NB4 (cell line): ENCODE measurements at regions not wholly inside any gene's neighbourhood (a gene's known extent, or its start where the extent isn't known, plus 50 kb on each side); places are given as distances from the start of the nearest gene placed in this dataset.
"Not testable (repeated sequence)": the region's sequence is repeated elsewhere in the genome, so short reads cannot be mapped to it uniquely, and the experiment has no call there.

Experiments
- DNase-seq: peaks from one replicate; pipeline ENCODE4 v3.0.0; 2010; ENCODE audit warnings: low read depth
- H3K4me3 ChIP-seq: one replicate; pipeline ENCODE4 v1.5.1; 2011; ENCODE audit warnings: mild to moderate bottlenecking, low read depth, low read length, moderate library complexity
- CTCF ChIP-seq: IDR thresholded peaks from one replicate; pipeline ENCODE4 v1.5.1; 2012; ENCODE audit warnings: low read depth, low read length
- MAX ChIP-seq: IDR thresholded peaks from 2 replicates; pipeline ENCODE4 v1.6.1; 2011; ENCODE audit warnings: low read depth, low read length
- MYC ChIP-seq: IDR thresholded peaks from 2 replicates; pipeline ENCODE4 v1.6.1; 2011; ENCODE audit warnings: low read depth, low read length
- POLR2A ChIP-seq: IDR thresholded peaks from 2 replicates; pipeline ENCODE4 v1.6.1; 2011; ENCODE audit warnings: mild to moderate bottlenecking; ENCODE audit not compliant: insufficient read length; ENCODE audit errors: extremely low read depth

- no peak for DNase-seq
- TF ChIP-seq MYC = no peak
- TF ChIP-seq POLR2A = no peak
- no peak for TF ChIP-seq MAX
- TF ChIP-seq CTCF = no peak
- no peak overlapping the region for H3K4me3 ChIP-seq
Measured at GRCh38 chr5:118479285-118479684, 509.1 kb downstream of the DTWD2 start.

GRCh38 chr5:118478852-118479251, 509.5 kb downstream of the DTWD2 start:
- TF ChIP-seq POLR2A (no peak), MAX (no peak), CTCF (no peak), MYC (no peak)
- H3K4me3 ChIP-seq = no peak overlapping the region
- no peak for DNase-seq

GRCh38 chr5:118468085-118468484, 520.3 kb downstream of the DTWD2 start:
- TF ChIP-seq MAX (no peak), MYC (no peak), CTCF (no peak), POLR2A (no peak)
- H3K4me3 ChIP-seq = no peak overlapping the region
- no peak for DNase-seq

- no peak for DNase-seq
- TF ChIP-seq MAX = no peak
- TF ChIP-seq MYC = no peak
- TF ChIP-seq POLR2A = no peak
- no peak for TF ChIP-seq CTCF
Measured at GRCh38 chr5:118467103-118467502, 521.2 kb downstream of the DTWD2 start.

GRCh38 chr5:118466418-118466817, 521.9 kb downstream of the DTWD2 start:
- TF ChIP-seq POLR2A (no peak), CTCF (no peak), MAX (no peak), MYC (no peak)
- no peak for DNase-seq
- no peak overlapping the region for H3K4me3 ChIP-seq

More at GRCh38 chr5:118467103-118467502, 521.2 kb downstream of the DTWD2 start:
- no peak overlapping the region for H3K4me3 ChIP-seq

- not testable (repeated sequence) for H3K4me3 ChIP-seq, DNase-seq
Measured at GRCh38 chr5:118462276-118462675, 526.1 kb downstream of the DTWD2 start.
